ENCODE measurements at regions not wholly inside any gene's neighbourhood (a gene's known extent, or its start where the extent isn't known, plus 50 kb on each side); places are given as distances from the start of the nearest gene placed in this dataset.
"Not testable (repeated sequence)": the region's sequence is repeated elsewhere in the genome, so short reads cannot be mapped to it uniquely, and the experiment has no call there.

- no peak for DNase-seq
Measured at GRCh38 chr7:130850956-130851355, 116.9 kb upstream of the KLF14 start.

DNA sequence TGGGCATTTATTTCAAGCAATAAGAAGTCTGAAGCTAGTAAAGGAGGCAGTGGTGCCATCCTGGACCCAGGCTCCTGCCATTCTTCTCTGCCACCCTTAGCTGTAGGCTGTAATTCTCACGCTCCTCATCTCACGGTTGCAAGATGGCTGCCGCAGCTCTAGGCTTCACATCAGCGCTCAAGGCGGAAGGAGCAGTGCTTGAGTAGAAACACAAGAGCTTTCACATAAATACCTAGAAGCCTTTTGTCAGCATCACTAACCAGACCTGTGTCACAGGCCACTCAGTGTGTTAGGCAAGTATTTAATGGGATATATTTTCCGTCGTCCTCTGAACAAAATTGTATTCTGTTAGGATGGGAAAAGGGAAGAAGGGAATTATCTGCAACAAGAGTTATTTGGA lies 118.9 kb upstream of the KLF14 start:
- DNase-seq = no peak

GRCh38 chr7:130853503-130854279 lies 119.7 kb upstream of the KLF14 start:
- no peak for DNase-seq

DNA sequence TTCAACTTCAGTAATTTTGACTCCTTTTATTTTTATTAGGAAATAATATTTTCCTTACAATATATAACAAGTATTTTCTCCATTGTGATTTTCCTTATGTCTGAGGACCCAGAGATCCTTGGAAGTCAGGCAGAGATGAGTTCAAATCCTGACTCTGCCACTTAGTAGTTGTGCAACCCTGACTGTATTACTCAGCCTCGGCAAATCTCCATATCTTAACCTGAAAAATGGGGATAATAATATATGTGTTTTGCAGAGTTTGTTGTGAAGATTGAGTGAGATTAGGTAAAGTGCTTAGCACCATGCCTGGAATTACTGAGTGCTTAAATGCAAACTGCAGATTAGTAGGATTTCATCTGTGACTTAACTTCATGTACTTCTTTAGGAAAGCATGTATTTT lies 120.5 kb upstream of the KLF14 start:
- no peak for DNase-seq

GRCh38 chr7:130856866-130857265 lies 122.9 kb upstream of the KLF14 start:
- DNase-seq = no peak

- DNase-seq = not testable (repeated sequence)
Measured at GRCh38 chr7:130860832-130861231, 126.8 kb upstream of the KLF14 start.

DNA sequence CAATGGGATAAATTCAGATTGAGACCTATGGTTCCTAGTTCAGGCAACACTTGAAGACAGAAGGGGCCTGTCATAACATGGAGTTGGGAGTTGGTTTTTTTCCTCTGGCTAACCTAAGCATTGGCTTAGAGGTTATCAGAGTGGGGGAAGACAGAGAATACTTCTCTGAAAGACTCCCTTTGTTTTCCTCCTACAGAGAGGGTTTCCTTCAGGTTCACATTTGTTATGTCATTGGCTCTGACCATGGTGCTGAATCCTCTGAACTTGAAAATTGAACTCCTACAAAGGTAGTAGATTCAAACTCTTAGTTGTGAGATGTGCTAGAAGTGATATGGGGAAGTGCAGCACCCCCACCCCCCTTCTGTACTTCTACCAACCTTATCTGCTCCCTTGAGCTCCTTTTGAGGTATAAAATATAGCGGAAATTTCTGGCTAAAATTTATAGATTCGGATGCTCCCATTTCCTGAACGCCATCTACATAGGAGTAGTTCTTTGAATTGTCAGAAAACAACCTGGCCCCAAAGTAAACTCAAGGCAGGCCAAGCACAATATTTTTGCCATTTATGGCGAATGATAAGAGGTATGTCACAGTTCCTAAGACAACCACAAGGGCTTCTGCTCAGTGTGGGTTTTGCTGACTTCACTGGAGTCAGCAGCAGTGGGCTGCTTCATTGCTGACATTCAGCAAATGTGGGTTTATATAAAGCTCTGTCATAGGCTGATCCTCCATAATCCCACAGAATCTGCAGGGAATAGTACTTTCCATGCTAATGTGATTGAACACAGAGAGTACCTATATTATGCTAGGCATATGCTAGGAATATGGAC lies 131.6 kb upstream of the KLF14 start:
- DNase-seq = no peak

DNA sequence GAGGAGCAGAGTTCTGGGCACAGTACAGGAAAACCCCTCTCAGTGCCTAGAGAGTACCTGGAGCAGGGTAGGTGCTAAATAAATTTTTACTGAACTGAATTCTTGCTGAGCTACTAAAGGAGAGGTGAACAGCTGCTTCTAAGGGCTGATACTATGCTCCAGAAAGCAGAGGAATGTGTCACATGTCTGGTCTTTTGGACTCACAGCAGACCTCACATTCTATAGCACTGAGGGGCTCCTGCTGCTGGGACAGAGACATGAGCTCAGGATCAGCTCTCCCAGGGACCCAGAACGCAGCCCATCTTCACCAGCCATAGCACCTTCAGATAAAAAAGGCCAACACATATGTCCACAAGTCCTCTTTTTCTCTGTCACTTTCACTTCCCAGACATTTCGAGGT lies 133.0 kb upstream of the KLF14 start:
- no peak for DNase-seq

DNA sequence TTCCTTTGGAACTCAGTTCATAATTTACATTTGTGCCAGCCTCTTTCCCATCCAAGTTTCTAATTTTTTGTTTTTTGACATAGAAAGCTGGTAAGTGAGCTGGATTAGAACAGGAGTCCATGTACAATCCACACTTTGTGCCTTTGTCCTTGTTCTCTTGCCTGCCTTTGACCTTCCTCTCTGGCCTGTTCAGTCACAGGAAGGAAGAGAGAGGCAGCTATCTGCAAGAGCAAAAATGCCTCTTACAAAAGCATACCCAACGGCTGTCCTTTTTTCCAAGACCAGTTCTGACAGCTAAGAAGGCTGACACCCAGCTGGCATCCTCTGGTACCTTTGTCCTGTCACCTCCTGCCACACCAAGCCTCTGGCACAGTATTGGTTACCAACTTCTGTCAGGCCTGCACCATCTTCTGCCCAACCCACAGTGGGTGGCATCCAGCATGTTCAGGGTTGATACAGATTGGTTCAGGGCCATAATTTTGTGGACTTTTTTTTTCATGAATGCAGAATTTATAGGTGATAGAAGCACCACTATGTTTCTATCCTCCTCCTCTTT lies 133.7 kb upstream of the KLF14 start:
- no peak for DNase-seq

GRCh38 chr7:130868139-130868538 lies 134.1 kb upstream of the KLF14 start:
- no peak for DNase-seq

DNA sequence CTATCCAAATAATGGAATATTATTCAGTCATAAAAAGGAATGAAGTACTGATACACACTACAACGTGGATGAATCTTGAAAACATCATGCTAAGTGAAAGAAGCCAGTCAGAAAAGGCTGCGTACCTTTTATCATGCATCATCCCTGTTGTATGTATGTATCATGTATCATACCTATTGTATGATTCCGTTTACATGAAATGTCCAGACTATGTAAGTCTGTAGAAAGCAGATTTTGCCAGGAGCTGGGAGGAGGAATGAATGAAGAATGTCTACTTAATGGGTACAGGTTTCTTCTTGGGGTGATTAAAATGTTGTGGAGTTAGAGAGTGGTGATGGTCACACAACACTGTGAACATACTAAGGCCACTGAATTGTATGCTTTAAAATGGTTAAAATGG lies 135.9 kb upstream of the KLF14 start:
- no peak for DNase-seq

GRCh38 chr7:130872341-130872740 lies 138.3 kb upstream of the KLF14 start:
- DNase-seq = no peak

DNA sequence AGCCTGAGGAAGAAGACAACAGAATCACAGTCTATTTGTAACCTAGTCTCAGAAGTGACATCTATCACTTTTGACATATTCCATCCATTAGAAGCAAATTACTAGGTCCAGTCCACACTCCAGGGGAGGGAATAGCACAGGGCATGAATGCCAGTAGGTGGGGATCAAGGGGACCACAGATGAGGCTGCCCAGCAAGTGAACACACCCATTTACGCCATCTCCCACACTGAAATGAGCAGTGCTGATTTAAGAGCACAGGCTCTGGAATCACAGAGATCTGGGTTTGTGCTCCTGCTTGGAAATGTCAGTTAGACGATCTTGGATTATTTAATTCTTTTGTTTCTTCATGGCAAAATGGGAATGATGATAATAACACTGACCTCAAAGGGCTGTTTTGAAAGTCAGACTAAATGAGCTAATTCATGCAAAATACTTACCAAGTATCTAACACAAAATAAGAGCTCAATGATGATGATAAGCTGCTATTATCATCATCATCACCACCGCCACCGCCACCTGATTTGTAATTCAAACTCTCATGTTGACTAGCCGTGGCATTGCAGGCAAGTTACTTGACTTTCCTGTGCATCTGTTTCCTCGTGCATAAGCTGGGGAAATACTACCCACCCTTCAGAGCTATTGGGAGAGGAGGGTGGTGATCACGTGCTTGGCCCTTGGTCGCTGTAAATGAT lies 138.9 kb upstream of the KLF14 start:
- DNase-seq = no peak

GRCh38 chr7:130874071-130874915 lies 140.3 kb upstream of the KLF14 start:
- no peak for DNase-seq

DNA sequence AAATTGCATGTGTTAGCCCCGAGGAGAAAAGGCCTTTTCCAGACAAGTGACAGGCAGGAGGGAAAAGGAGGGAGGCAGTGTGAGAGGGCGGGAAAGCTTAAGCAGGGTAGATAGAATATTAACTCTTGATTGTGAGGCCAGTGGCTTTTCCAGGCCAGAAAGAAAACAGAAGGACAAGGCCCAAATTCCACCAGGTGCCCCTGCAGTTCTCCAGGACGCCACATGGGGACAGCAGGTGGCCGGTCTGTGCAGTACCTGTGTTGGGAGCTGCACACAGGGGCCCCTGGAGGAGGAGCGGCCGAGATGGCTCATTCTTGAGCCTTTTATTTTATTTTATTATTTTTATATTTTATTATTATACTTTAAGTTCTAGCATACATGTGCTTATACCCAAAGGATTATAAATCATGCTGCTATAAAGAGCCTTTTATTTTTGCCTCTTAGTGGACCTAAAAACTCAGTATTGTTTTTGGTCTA lies 141.3 kb upstream of the KLF14 start:
- peak; percentile 52 to 66 for DNase-seq

GRCh38 chr7:130875901-130876300 lies 141.9 kb upstream of the KLF14 start:
- no peak for DNase-seq

DNA sequence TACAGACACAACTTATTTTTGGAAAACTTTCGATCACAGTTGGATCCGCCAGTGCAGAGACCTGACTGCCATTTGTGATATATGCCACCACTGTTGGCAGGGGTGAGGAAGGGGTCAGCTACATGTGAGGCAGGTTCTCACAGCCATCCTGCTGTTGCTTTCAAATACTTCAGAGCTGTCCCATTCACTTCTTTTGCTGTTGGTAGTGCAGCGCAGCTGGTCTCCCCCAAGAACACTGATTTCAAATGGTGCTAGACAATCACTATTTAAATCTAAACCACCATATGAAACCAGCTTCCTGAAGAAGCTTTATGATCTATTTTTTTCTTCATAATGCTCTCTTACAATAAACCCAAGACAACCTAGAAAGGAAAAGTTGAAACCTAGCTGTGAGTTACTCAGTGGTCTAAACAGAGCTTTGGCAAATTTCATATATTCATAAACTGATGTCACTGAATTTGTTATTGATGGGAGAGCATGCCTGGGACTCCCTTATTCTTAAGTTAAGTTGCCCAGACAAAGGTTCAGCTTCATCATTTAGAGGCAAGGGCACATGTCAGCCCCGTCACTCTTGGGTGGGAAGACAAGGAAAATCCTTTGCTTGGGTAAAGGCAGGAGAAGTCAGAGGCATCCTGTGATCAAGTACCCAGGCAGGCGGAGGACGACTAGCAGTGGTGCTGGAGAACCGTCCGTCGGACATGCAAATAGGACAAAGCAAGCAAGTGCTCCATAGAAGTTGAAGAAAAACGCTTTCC lies 143.4 kb upstream of the KLF14 start:
- DNase-seq = no peak

GRCh38 chr7:130877991-130878305 lies 143.9 kb upstream of the KLF14 start:
- no peak for DNase-seq

DNA sequence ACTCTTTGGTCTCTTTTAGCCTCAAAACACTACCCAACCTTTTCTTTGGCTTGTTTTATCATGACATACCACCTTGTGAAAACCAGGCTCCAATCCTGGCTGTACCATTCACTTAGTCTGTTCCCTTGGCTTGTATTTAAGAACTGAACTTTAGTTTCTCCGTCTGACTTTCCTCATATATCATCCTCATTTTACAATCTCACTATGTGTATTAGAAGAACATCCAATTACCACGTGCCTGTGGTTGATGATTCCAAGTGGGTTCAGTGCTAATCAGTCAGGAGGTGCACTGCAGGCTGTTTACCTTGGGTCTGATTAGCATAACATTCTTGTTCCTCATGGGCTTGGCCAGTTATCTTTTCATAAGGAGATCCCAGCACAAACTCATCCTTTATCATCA lies 144.8 kb upstream of the KLF14 start:
- DNase-seq = no peak

DNA sequence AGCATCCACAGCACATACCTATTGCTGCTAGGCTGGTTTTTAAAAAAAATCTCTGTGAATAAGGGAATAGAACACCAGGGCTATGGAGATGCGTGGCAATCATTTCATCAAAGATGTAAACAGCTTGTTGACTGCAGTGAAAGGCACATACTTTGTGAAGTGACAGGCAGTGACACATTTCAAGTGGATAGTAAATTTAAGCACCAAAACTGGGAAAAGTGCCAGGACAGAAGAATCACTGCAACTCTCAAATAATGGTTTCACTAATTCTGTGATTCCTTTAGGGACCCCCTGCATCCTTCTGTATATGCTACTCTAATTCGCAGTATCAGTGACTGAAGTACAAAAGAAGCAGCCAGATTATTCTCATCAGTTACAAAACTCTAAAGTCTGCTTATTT lies 145.2 kb upstream of the KLF14 start:
- no peak for DNase-seq

DNA sequence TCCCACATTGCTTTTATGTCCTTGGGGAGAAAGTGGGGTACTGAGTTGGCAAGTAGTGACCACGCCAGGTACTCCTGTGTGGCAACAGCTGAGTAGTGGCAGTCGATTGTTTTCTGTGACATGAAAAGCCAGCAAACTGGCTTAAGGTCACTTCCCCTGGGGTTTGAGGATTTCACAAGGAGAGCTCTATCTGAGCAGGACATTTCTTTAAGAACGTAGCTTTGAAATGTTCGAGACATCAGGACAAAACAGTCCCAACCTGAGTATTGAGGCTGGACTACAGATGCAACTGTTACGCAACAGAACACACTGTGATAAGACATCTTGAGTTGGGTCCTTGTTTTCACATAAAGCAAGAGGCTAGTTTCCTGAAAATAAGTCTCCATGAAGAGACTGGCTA lies 146.7 kb upstream of the KLF14 start:
- DNase-seq = no peak

Measured in NCI-H2081 (cell line).